Frontal cortex (tissue), 4 donors: ENCODE measurements at regions not wholly inside any gene's neighbourhood (a gene's known extent, or its start where the extent isn't known, plus 50 kb on each side); places are given as distances from the start of the nearest gene placed in this dataset. TPM values are rescaled to one million over a fixed set of nuclear protein-coding genes. Genes with fewer than 3 reads are reported as not detected.
A peak's percentile ranks its signal among the peaks of the same experiment; 100 is the strongest.
"Not testable (repeated sequence)": the region's sequence is repeated elsewhere in the genome, so short reads cannot be mapped to it uniquely, and the experiment has no call there.

Experiments
- DNase-seq, 2 donors: peaks; one replicate each; pipeline ENCODE4 v3.0.0; 2012; ENCODE audit warnings: low spot score in 2 of 2
- FAIRE-seq: peaks from 2 replicates; lab custom pipeline; 2012; peaks lifted over from hg19 to GRCh38; lab: Jason Lieb, UNC
- small RNA-seq: library from RNA; depleted of rRNA; stranded (forward); fragments of <200 nt; gene quantifications from one replicate; pipeline ENCODE3, GENCODE V24; 2014
- donor health status: control.
- donor health status: control.
- donor health status: control.

DNA sequence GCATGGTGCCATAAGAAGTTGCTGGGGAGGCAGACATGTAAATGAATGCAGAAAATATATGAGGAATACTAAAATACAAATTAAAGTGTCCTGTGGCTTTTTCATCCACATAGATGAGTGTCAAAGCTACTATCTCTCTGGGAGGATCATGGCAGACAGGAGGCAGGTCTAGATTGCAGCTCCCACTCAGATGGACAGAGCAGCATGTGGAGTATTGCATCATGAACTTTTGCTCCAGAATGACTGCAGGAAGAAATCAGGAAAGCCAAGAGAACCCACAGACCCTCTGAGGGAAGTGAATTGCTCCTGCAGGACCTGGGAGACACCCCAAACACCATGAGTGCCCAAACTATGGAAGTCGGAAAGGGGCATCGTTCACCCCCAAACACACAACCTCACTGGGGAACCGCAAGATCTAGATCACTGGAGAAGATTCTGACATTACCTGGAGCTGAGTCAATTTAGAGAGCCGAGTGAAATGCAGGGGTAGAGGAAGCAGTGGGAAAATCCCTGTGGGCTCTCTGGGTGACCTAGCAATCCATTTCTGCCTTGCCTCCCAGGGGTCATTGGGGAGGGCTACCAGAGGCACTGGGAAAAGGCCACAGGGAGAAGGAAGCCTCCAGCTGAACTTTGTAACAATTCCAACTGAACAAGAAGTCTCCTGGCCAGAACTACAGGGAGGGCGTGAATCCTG is 61.0 kb upstream of the PRSS3 start:
- not testable (repeated sequence) for DNase-seq, FAIRE-seq

DNA sequence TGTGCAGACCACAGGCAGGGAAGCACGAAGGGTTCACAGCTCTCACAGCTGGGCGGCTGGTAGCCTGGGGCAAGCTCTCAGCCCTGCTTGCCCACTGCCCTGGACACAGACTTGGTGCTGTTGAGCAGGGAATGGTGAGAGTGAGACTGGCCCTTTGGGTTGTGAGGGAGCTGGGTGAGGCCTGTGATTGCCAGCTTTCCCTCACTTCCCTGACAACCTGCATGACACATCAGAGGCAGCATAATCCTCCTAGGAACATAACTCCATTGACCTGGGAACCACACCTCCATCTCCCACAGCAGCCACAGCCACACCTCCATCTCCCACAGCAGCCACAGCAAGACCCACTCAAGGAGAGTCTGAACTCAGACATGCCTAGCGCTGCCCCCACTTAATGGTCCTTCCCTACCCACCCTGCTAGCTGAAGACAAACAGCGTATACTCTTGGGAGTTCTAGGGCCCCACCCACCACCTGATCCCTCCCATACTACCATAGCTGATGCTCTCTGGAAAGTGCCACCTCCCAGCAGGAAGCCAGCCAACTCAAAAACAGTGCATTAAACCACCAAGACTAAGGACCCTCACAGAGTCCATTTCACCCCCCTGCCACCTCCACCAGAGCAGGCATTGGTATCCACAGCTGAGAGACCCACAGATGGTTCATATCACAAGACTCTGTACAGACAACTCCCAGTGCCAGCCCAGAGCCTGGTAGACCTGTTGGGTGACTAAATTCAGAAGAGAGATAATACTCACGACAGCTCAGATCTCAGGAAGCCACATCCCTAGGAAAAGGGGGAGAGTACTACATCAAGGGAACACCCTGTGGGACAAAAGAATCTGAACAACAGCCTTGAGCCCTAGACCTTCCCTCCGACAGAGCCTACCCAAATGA is 60.2 kb upstream of the PRSS3 start:
- not testable (repeated sequence) for FAIRE-seq, DNase-seq

DNA sequence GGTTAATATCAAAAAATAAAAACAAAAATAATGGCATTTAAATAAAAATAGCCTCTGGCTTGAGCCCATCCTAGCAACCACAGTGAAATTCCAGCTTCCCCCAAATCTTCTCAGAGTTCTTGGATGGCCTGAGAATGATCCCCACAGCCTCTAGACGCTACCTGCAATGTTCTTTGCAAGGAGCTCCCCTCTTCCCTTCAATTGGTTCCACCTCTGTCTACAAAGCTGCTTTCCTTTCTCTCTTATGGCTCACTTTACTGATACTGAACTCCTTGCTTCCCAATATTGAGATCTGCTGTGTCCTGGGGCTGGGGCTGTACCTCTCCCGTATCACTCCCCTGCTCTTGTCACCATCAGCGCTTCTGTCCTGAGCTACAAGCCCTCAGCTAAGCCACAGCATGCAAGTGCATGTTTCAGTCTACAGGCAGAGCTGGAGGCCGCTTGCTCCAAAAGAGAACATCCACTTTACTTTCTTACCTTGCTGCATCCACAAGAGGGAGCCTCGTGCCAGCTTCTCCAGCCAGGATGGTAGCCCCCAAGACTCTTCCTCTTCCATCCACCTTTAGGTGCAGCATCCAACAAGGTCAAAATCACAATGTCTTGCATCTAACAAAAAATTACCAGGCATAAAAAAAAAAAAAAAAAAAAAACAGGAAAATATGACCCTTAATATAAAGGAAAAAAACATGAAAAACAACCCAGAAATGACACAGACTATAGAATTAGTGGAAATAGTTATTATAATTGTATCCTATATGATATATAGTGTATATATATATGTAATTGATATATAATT is 57.4 kb upstream of the PRSS3 start:
- DNase-seq (no peak), FAIRE-seq (peak; percentile 60)

DNA sequence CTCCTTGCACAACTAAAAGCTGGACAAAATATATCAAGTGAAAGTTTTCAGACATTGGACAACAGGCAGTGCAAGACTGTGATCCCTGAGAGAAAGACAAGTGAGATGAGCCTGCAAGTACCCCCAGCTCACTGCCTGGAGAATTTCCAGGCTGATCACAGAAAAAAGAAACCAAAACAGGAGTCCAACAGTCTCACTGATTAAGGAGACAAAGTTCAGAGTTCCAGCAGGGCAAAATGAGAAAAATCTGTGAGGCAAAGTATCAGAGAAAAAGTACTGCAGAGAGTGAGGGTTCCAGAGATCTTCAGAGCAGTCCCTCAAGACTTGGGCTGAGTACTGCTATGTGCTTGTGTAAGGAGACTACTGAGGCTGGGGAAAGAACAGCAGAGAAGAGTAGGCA is 56.0 kb upstream of the PRSS3 start:
- FAIRE-seq (no peak), DNase-seq (no peak)

DNA sequence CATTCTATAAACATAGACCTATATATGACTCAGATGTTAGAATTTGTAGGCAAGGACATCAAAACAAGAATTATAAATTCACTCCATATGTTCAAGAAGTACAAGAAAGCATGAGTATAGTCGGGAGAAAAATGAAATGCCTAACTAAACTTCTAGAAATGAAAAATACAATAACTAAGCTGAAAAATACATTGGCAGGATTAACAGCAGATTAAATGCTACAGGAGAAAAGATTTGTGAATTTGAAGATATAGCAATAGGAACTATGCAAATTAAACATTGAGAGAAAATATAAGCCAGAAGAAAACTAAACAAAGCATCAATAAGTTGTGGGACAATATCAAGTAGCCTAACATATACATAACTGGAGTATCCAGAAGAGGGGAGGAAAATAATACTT is 55.3 kb upstream of the PRSS3 start:
- DNase-seq (no peak), FAIRE-seq (no peak)

DNA sequence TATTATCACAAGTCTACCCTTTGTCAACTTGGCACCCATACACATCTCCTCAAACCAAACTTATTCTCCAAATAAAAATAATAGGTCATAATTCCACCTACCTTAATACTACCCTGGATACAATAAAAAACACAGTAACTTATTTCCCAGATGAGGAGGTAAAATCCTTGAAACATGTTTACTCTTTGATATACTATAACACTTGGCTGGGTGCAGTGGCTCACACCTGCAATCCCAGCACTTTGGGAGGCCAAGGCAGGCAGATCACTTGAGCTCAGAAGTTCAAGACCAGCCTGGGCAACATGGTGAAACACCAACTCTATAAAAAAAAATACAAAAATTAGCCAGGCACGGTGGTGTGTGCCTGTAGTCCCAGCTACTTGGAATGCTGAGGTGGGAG is 54.4 kb upstream of the PRSS3 start:
- not testable (repeated sequence) for FAIRE-seq, DNase-seq

DNA sequence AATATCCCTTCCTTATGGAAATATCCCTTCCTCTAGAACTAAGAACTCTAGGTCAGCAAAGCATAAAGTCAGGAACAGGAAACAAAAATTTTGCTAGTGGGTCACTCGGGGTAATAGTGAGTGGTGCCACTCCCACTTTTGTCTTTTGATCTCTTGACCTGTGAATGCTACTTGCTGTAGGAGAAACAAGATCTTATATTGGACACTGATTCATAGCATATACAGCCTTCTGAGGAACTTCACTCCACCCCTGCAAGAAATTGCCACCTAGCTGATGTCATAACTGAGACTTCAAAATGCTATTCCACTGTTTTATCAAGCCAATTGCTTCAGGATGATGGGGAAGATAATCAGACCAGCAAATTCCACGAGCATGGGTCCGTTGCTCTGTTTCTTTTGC is 53.3 kb upstream of the PRSS3 start:
- FAIRE-seq (no peak), DNase-seq (no peak)

DNA sequence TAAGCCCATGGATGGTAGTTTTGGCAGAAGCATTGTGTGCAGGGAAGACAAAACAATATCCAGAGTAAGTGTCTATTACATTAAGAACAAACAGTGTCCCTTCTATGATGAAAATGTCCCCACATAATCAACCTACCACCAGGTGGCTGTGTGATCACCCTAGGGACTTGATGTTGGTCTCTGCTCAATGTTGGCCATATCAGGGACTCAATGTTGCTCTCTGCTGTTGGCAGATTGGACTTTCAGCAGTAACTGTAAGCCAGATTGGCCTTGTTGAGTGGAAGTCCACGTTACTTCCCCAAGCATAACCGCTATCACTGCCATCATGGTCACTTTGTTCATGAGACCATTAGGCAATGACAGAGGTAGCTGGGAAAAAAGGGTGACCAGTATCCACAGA is 52.8 kb upstream of the PRSS3 start:
- FAIRE-seq (no peak), DNase-seq (no peak)

Small RNA genes in the stretch of these regions (small RNA-seq; reads per million reads assigned to genes)
- not detected for gene TRBV22OR9-2
- not detected for gene TRBV26OR9-2
